Vagina (tissue), 2 donors: ENCODE measurements at regions not wholly inside any gene's neighbourhood (a gene's known extent, or its start where the extent isn't known, plus 50 kb on each side); places are given as distances from the start of the nearest gene placed in this dataset.

Experiments used
- POLR2A ChIP-seq, 2 donors: fragments of 450-650 bp; IDR thresholded peaks; one replicate each; pipeline ENCODE4 v1.6.1; 2017; ENCODE audit warnings: antibody characterized with exemption in 2 of 2, mild to moderate bottlenecking in 2 of 2, moderate library complexity in 2 of 2
- POLR2AphosphoS5 ChIP-seq, 2 donors: sonication (generic); formaldehyde crosslinking; IDR thresholded peaks; one replicate each; pipeline ENCODE4 v1.9.0; 2017; ENCODE audit warnings: antibody characterized with exemption in 2 of 2, mild to moderate bottlenecking in 2 of 2, low read depth in 1 of 2; ENCODE audit not compliant: insufficient read depth in 1 of 2
- TF ChIP-seq, protein P1 (sequence below), 3 experiments: fragments of 450-650 bp in 2 of 3; fragments of 200-600 bp in 1 of 3; sonication (generic) in 1 of 3; IDR thresholded peaks; one replicate each; pipeline ENCODE4 v1.5.1; 2017 to 2019; ENCODE audit warnings: antibody characterized with exemption in 3 of 3, mild to moderate bottlenecking in 2 of 3, moderate library complexity in 2 of 3

DNA sequence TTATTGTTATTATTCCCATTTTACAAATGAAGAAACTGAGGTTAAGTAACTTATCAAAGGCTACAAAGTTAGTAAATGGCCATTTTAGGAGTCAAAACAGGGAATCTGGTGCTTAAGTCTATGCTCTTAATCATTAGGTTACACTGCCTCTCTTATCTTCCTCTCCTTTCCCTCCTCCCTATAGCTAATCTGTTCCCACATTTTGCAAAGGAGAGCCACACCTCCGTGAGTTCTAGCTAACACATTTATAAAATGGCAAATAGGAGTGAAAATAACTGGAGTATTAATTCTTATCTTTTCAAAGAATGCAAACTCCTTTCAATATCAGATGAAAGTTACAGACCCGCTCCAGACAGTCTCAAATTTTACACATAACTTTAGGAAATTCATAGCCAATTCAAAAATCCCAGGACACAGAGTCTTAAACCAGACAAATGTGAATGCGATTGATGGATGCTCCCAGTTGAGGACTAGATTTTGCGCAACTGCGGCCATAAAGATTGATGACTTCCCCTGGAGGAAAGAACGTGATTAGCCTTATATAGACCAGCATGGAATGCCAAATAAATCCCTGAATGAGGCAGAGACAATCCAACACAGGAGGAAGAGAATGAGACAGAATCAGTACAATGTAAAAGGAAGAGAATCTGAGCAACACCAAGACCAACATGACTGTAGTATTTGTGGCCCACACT, 225.0 kb upstream of the ARID2 start:
- TF ChIP-seq, protein P1, sequence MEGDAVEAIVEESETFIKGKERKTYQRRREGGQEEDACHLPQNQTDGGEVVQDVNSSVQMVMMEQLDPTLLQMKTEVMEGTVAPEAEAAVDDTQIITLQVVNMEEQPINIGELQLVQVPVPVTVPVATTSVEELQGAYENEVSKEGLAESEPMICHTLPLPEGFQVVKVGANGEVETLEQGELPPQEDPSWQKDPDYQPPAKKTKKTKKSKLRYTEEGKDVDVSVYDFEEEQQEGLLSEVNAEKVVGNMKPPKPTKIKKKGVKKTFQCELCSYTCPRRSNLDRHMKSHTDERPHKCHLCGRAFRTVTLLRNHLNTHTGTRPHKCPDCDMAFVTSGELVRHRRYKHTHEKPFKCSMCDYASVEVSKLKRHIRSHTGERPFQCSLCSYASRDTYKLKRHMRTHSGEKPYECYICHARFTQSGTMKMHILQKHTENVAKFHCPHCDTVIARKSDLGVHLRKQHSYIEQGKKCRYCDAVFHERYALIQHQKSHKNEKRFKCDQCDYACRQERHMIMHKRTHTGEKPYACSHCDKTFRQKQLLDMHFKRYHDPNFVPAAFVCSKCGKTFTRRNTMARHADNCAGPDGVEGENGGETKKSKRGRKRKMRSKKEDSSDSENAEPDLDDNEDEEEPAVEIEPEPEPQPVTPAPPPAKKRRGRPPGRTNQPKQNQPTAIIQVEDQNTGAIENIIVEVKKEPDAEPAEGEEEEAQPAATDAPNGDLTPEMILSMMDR (IDR thresholded peaks at IDR 0.05): no peak
- TF ChIP-seq POLR2AphosphoS5 (IDR thresholded peaks at IDR 0.05; ENCODE audit: insufficient read depth in 1 of 2, low read depth in 1 of 2) (no peak), POLR2A (IDR thresholded peaks at IDR 0.05) (no peak)
